ENCODE measurements at regions not wholly inside any gene's neighbourhood (a gene's known extent, or its start where the extent isn't known, plus 50 kb on each side); places are given as distances from the start of the nearest gene placed in this dataset.

GRCh38 chr11:95353706-95354105 is 122.7 kb upstream of the SESN3 start:
- no peak for DNase-seq (ENCODE audit: low spot score)
- peaks cover 4% of the 10 kb centered on the region for H3K36me3 Mint-ChIP-seq (ENCODE audit: low read depth)
- peaks cover 11% of the 10 kb centered on the region for H3K9me3 Mint-ChIP-seq (ENCODE audit: low read depth)
- no peak overlapping the region for H3K27ac Mint-ChIP-seq (ENCODE audit: unreplicated experiment)
- no peak for TF ChIP-seq CTCF (IDR thresholded peaks at IDR 0.05)
- H3K4me1 Mint-ChIP-seq (ENCODE audit: low read depth): peaks cover 27% of the 10 kb centered on the region
- H3K27me3 Mint-ChIP-seq (ENCODE audit: low read depth): no peaks in the 10 kb centered on the region
- no peak overlapping the region for H3K4me3 Mint-ChIP-seq (ENCODE audit: unreplicated experiment)

- no peak for DNase-seq (ENCODE audit: low spot score)
- no peak for TF ChIP-seq CTCF (IDR thresholded peaks at IDR 0.05)
- Mint-ChIP-seq H3K36me3 (ENCODE audit: low read depth) (peaks cover 7% of the 10 kb centered on the region), H3K27me3 (ENCODE audit: low read depth) (no peaks in the 10 kb centered on the region), H3K4me3 (ENCODE audit: unreplicated experiment) (no peak overlapping the region), H3K9me3 (ENCODE audit: low read depth) (peaks cover 19% of the 10 kb centered on the region), H3K4me1 (ENCODE audit: low read depth) (peaks cover 26% of the 10 kb centered on the region), H3K27ac (ENCODE audit: unreplicated experiment) (no peak overlapping the region)
These were observed 121.8 kb upstream of the SESN3 start for GRCh38 chr11:95352733-95353346.

DNA sequence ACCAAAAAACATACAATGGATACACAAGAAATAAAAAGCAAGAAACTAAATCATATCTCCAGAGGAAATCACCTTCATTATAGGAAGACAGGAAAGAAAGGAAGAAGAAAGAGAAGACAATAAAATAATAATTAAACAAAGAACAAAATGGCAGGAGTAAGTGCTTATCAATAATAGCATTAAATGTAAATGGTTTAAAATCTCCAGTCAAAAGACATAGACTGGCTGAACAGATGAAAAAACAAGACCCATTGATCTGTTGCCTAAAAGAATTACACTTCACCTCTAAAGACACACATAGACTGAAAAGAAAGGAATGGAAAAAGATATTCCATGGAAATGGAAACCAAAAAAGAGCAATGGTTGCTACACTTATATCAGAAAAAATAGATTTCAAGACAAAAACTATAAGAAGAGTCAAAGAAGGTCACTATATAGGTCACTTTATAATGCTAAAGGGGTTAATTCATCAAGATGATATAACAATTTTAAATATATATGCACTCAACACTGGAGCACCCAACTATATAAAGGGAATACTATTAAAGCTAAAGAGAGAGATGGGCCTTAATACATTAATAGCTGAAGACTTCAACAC is 118.4 kb upstream of the SESN3 start:
- Mint-ChIP-seq H3K4me1 (ENCODE audit: low read depth) (peaks cover 18% of the 10 kb centered on the region), H3K9me3 (ENCODE audit: low read depth) (peaks cover 19% of the 10 kb centered on the region), H3K36me3 (ENCODE audit: low read depth) (peaks cover 7% of the 10 kb centered on the region), H3K4me3 (ENCODE audit: unreplicated experiment) (no peak overlapping the region), H3K27me3 (ENCODE audit: low read depth) (no peaks in the 10 kb centered on the region), H3K27ac (ENCODE audit: unreplicated experiment) (no peak overlapping the region)
- TF ChIP-seq CTCF (IDR thresholded peaks at IDR 0.05): no peak
- DNase-seq (ENCODE audit: low spot score): no peak

GRCh38 chr11:95346265-95346664 is 115.3 kb upstream of the SESN3 start:
- H3K9me3 Mint-ChIP-seq (ENCODE audit: low read depth): peaks cover 19% of the 10 kb centered on the region
- no peak overlapping the region for H3K27ac Mint-ChIP-seq (ENCODE audit: unreplicated experiment)
- H3K4me1 Mint-ChIP-seq (ENCODE audit: low read depth): peaks cover 7% of the 10 kb centered on the region
- no peak for DNase-seq (ENCODE audit: low spot score)
- H3K36me3 Mint-ChIP-seq (ENCODE audit: low read depth): peaks cover 10% of the 10 kb centered on the region
- no peaks in the 10 kb centered on the region for H3K27me3 Mint-ChIP-seq (ENCODE audit: low read depth)
- TF ChIP-seq CTCF (IDR thresholded peaks at IDR 0.05): no peak
- H3K4me3 Mint-ChIP-seq (ENCODE audit: unreplicated experiment): no peak overlapping the region

DNA sequence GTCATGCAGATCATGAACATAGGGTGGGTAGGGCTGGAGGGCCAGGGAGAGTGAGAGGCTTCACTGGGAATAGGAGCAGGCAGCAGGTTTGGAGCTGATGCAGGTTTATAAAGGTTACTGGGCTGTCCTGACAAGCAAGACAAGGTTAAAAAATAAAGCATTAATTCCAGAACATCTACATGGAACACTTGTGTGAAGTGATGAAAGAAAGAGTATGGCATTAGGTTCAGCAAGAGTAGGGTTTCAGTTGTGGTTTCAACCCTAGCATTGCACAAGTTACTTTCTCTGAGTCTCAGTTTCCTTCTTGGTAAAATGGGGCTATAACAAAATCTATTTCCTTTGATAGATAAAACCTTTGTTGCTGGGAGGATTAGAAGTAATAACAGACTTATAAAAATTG is 114.6 kb upstream of the SESN3 start:
- no peaks in the 10 kb centered on the region for H3K27me3 Mint-ChIP-seq (ENCODE audit: low read depth)
- no peak for DNase-seq (ENCODE audit: low spot score)
- H3K4me1 Mint-ChIP-seq (ENCODE audit: low read depth): peaks cover 7% of the 10 kb centered on the region
- no peak overlapping the region for H3K4me3 Mint-ChIP-seq (ENCODE audit: unreplicated experiment)
- peaks cover 10% of the 10 kb centered on the region for H3K36me3 Mint-ChIP-seq (ENCODE audit: low read depth)
- H3K27ac Mint-ChIP-seq (ENCODE audit: unreplicated experiment): no peak overlapping the region
- TF ChIP-seq CTCF (IDR thresholded peaks at IDR 0.05): no peak
- peaks cover 19% of the 10 kb centered on the region for H3K9me3 Mint-ChIP-seq (ENCODE audit: low read depth)

Data from chondrocyte (in vitro differentiated cells).